ENCODE measurements at regions not wholly inside any gene's neighbourhood (a gene's known extent, or its start where the extent isn't known, plus 50 kb on each side); places are given as distances from the start of the nearest gene placed in this dataset.

DNA sequence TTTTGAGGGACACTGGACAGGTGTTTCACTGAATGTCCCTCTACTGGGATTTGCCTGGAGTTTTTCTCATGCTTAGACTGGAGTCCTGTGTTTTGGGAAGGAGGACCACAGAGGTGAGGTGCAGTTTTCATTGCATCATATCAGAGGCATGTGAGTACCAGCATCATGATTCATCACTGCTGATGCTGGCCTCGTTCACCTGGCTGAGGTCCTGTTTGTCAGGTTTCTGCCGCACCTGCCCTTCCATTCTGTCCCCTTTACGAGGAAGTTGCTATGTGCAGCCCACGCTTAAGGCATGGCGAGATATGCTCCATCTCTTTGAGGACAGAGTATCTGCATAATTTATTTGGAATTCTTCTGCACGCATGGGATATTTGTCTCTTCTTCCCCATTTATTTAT, 162.1 kb downstream of the TENT4A start:
- TF ChIP-seq, protein P1, sequence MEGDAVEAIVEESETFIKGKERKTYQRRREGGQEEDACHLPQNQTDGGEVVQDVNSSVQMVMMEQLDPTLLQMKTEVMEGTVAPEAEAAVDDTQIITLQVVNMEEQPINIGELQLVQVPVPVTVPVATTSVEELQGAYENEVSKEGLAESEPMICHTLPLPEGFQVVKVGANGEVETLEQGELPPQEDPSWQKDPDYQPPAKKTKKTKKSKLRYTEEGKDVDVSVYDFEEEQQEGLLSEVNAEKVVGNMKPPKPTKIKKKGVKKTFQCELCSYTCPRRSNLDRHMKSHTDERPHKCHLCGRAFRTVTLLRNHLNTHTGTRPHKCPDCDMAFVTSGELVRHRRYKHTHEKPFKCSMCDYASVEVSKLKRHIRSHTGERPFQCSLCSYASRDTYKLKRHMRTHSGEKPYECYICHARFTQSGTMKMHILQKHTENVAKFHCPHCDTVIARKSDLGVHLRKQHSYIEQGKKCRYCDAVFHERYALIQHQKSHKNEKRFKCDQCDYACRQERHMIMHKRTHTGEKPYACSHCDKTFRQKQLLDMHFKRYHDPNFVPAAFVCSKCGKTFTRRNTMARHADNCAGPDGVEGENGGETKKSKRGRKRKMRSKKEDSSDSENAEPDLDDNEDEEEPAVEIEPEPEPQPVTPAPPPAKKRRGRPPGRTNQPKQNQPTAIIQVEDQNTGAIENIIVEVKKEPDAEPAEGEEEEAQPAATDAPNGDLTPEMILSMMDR (IDR thresholded peaks at IDR 0.05), result no peak
- TF ChIP-seq ZFX (IDR thresholded peaks at IDR 0.05; ENCODE audit: borderline replicate concordance), result no peak
